ENCODE measurements at regions not wholly inside any gene's neighbourhood (a gene's known extent, or its start where the extent isn't known, plus 50 kb on each side); places are given as distances from the start of the nearest gene placed in this dataset.
A peak's percentile ranks its signal among the peaks of the same experiment; 100 is the strongest.

GRCh38 chr10:29140991-29141390 is 147.9 kb upstream of the LYZL1 start:
- Histone ChIP-seq H3K27me3 (no peaks in the 10 kb centered on the region), H3K4me3 (no peak overlapping the region), H3K27ac (peak overlapping the region in 1 of 4 donors; percentile 44), H3K9me3 (no peaks in the 10 kb centered on the region), H3K36me3 (replicated peaks in 1 of 2; ENCODE audit: insufficient read depth in 1 of 2, low read depth in 2 of 2) (no peaks in the 10 kb centered on the region), H3K4me1 (peaks cover 12% of the 10 kb centered on the region)
- no peak for ATAC-seq
- DNase-seq: no peak
- 75 to 81% methylated on average over 2 of the region's 2 CpGs for WGBS, 2 donors
- intact Hi-C loops (cut with DNase I): no loop called here
- TF ChIP-seq, protein P1, sequence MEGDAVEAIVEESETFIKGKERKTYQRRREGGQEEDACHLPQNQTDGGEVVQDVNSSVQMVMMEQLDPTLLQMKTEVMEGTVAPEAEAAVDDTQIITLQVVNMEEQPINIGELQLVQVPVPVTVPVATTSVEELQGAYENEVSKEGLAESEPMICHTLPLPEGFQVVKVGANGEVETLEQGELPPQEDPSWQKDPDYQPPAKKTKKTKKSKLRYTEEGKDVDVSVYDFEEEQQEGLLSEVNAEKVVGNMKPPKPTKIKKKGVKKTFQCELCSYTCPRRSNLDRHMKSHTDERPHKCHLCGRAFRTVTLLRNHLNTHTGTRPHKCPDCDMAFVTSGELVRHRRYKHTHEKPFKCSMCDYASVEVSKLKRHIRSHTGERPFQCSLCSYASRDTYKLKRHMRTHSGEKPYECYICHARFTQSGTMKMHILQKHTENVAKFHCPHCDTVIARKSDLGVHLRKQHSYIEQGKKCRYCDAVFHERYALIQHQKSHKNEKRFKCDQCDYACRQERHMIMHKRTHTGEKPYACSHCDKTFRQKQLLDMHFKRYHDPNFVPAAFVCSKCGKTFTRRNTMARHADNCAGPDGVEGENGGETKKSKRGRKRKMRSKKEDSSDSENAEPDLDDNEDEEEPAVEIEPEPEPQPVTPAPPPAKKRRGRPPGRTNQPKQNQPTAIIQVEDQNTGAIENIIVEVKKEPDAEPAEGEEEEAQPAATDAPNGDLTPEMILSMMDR (IDR thresholded peaks at IDR 0.05): no peak
- TF ChIP-seq POLR2A (IDR thresholded peaks at IDR 0.05): no peak

GRCh38 chr10:29141761-29142160 is 147.1 kb upstream of the LYZL1 start:
- DNase-seq (peak in 3 of 4 donors; percentile 15 to 21 (median 18)), ATAC-seq (peak; percentile 53)
- H3K9me3 ChIP-seq: no peaks in the 10 kb centered on the region
- intact Hi-C loops (cut with DNase I): no loop called here
- H3K4me3 ChIP-seq: no peak overlapping the region
- no peaks in the 10 kb centered on the region for H3K36me3 ChIP-seq (replicated peaks in 1 of 2; ENCODE audit: insufficient read depth in 1 of 2, low read depth in 2 of 2)
- H3K27ac ChIP-seq: peak overlapping the region in 1 of 4 donors; percentile 44
- H3K4me1 ChIP-seq: peaks cover 12% of the 10 kb centered on the region
- TF ChIP-seq POLR2A (IDR thresholded peaks at IDR 0.05): no peak
- TF ChIP-seq, protein P1 (IDR thresholded peaks at IDR 0.05): no peak
- no peaks in the 10 kb centered on the region for H3K27me3 ChIP-seq

GRCh38 chr10:29142516-29143314 is 146.2 kb upstream of the LYZL1 start:
- 69 to 71% methylated on average over 28 to 29 of the region's 29 CpGs for WGBS, 2 donors
- no peak for ATAC-seq
- H3K9me3 ChIP-seq: no peaks in the 10 kb centered on the region
- H3K27ac ChIP-seq: peak overlapping the region in 2 of 4 donors; percentile 21 to 44
- intact Hi-C loops (cut with DNase I): no loop called here
- peaks cover 12% of the 10 kb centered on the region for H3K4me1 ChIP-seq
- TF ChIP-seq, protein P1 (IDR thresholded peaks at IDR 0.05): no peak
- no peak for TF ChIP-seq POLR2A (IDR thresholded peaks at IDR 0.05)
- no peak for DNase-seq
- H3K27me3 ChIP-seq: no peaks in the 10 kb centered on the region
- H3K36me3 ChIP-seq (replicated peaks in 1 of 2; ENCODE audit: insufficient read depth in 1 of 2, low read depth in 2 of 2): no peaks in the 10 kb centered on the region
- no peak overlapping the region for H3K4me3 ChIP-seq

GRCh38 chr10:29144126-29144525 is 144.7 kb upstream of the LYZL1 start:
- H3K9me3 ChIP-seq: no peaks in the 10 kb centered on the region
- intact Hi-C loops (cut with DNase I): no loop called here
- DNase-seq: no peak
- H3K4me3 ChIP-seq: no peak overlapping the region
- no peaks in the 10 kb centered on the region for H3K36me3 ChIP-seq (replicated peaks in 1 of 2; ENCODE audit: insufficient read depth in 1 of 2, low read depth in 2 of 2)
- ATAC-seq: no peak
- WGBS, 2 donors: 36 to 47% methylated on average over 2 of the region's 2 CpGs
- no peaks in the 10 kb centered on the region for H3K27me3 ChIP-seq
- no peak for TF ChIP-seq POLR2A (IDR thresholded peaks at IDR 0.05)
- TF ChIP-seq, protein P1 (IDR thresholded peaks at IDR 0.05): no peak
- H3K27ac ChIP-seq: no peak overlapping the region
- peaks cover 12% of the 10 kb centered on the region for H3K4me1 ChIP-seq
